Panc1 (cell line): ENCODE measurements at regions not wholly inside any gene's neighbourhood (a gene's known extent, or its start where the extent isn't known, plus 50 kb on each side); places are given as distances from the start of the nearest gene placed in this dataset.
"Not testable (repeated sequence)": the region's sequence is repeated elsewhere in the genome, so short reads cannot be mapped to it uniquely, and the experiment has no call there.

Source experiments
- ATAC-seq: fragments of 200-7000 bp; cut with Tn5 transposase; 2 replicates; pipeline ENCODE4 v1.9.1; 2020; ENCODE audit warnings: mild to moderate bottlenecking, moderate library complexity
- BruUV-seq: library from RNA; stranded (reverse); fragments of 400-500 nt; replicated peaks from 2 replicates; lab custom pipeline; 2021; lab: Mats Ljungman, UMichigan
- CTCF ChIA-PET: fragments of 300-600 bp; sonication (Branson Sonifier 250); formaldehyde crosslinking; loops from one replicate; lab custom pipeline; 2022; ENCODE audit warnings: antibody characterized with exemption; lab: Charles Lee
- POLR2A ChIA-PET: fragments of 300-600 bp; sonication (Branson Sonifier 250); formaldehyde crosslinking; loops from one replicate; lab custom pipeline; 2022; ENCODE audit warnings: antibody characterized with exemption; lab: Charles Lee
- DNase-seq: peaks from one replicate; pipeline ENCODE4 v3.0.0-alpha.2; 2010; ENCODE audit warnings: low read depth, low spot score
- H3K27ac ChIP-seq: 2 replicates; pipeline ENCODE4 v1.5.1; 2011; ENCODE audit warnings: mild to moderate bottlenecking, low read length, inconsistent platforms
- H3K27me3 ChIP-seq: fragments of 200-500 bp; sonication (Bioruptor generic); 2 replicates; pipeline ENCODE4 v1.6.0; 2014; ENCODE audit warnings: low read length, inconsistent platforms; ENCODE audit not compliant: control insufficient read depth, insufficient read depth
- H3K36me3 ChIP-seq: fragments of 200-500 bp; sonication (Bioruptor generic); 2 replicates; pipeline ENCODE4 v1.5.1; 2014; ENCODE audit warnings: inconsistent platforms, mild to moderate bottlenecking, low read length, moderate library complexity; ENCODE audit not compliant: control insufficient read depth, insufficient read depth
- H3K4me1 ChIP-seq: 2 replicates; pipeline ENCODE4 v1.5.1; 2011; ENCODE audit warnings: inconsistent platforms, mild to moderate bottlenecking, low read length, moderate library complexity; ENCODE audit not compliant: control insufficient read depth, insufficient read depth
- H3K4me3 ChIP-seq, 2 experiments: 2 replicates each; pipeline ENCODE4 v1.5.1; 2011 to 2012; ENCODE audit warnings: low read depth in 2 of 2, low read length in 2 of 2, mild to moderate bottlenecking in 2 of 2, inconsistent platforms in 1 of 2, moderate library complexity in 1 of 2
- H3K9me3 ChIP-seq: fragments of 200-500 bp; sonication (Bioruptor generic); 2 replicates; pipeline ENCODE4 v1.5.1; 2014; ENCODE audit warnings: low read depth, mild to moderate bottlenecking, inconsistent platforms, low read length, moderate library complexity; ENCODE audit not compliant: control insufficient read depth, insufficient read depth
- POLR2AphosphoS5 ChIP-seq: IDR thresholded peaks from 2 replicates; pipeline ENCODE4 v1.6.1; 2012; ENCODE audit warnings: mild to moderate bottlenecking, low read depth, low read length, moderate library complexity
- SIN3A ChIP-seq: IDR thresholded peaks from 2 replicates; pipeline ENCODE4 v1.6.1; 2012; ENCODE audit warnings: low read depth, mild to moderate bottlenecking, low read length, moderate library complexity, borderline replicate concordance; ENCODE audit not compliant: insufficient read depth
- TCF7L2 ChIP-seq: IDR thresholded peaks from 2 replicates; pipeline ENCODE4 v1.6.1; 2011; ENCODE audit warnings: mild to moderate bottlenecking, low read depth, low read length, inconsistent platforms
- in situ Hi-C: cut with HindIII; loops from 2 replicates; pipeline ENCODE4 v1.10.0; 2016; ENCODE audit warnings: low sequenced_read_pairs, low pct_unique_long_range_greater_than_20kb
- intact Hi-C: fragments of 100-400 bp; cut with micrococcal nuclease; formaldehyde crosslinking; loops from one replicate; pipeline ENCODE4 v1.10.0; 2022; ENCODE audit not compliant: unreplicated experiment
- TF ChIP-seq, protein P1 (sequence below), 2 experiments: IDR thresholded peaks; 2 replicates each; pipeline ENCODE4 v1.6.1; 2011 to 2012; ENCODE audit warnings: low read depth in 2 of 2, control low read depth in 1 of 2, low read length in 1 of 2, mild to moderate bottlenecking in 1 of 2, moderate library complexity in 1 of 2; ENCODE audit not compliant: insufficient read depth in 1 of 2
- TF ChIP-seq, protein P2 (sequence below): fragments of 450-650 bp; IDR thresholded peaks from 2 replicates; pipeline ENCODE4 v1.5.1; 2017; ENCODE audit warnings: mild to moderate bottlenecking

DNA sequence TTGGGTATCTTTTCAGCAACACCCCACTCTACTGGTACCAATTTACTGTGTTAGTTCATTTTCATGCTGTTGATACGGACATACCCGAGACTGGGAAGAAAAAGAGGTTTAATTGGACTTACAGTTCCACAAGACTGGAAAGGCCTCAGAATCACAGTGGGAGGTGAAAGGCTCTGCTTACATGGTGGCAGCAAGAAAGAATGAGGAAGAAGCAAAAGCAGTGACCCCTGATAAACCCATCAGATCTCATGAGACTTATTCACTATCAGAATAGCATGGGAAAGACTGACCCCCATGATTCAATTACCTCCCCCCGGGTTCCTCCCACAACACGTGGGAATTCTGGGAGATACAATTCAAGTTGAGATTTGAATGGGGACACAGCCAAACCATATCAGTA lies 473.1 kb downstream of the RNF144A start:
- POLR2A ChIA-PET, H3K4me3 ChIP-seq, in situ Hi-C loops, H3K27me3 ChIP-seq, H3K4me1 ChIP-seq, DNase-seq, BruUV-seq, intact Hi-C loops, ATAC-seq, H3K27ac ChIP-seq, H3K9me3 ChIP-seq, H3K36me3 ChIP-seq, CTCF ChIA-PET: not testable (repeated sequence)

DNA sequence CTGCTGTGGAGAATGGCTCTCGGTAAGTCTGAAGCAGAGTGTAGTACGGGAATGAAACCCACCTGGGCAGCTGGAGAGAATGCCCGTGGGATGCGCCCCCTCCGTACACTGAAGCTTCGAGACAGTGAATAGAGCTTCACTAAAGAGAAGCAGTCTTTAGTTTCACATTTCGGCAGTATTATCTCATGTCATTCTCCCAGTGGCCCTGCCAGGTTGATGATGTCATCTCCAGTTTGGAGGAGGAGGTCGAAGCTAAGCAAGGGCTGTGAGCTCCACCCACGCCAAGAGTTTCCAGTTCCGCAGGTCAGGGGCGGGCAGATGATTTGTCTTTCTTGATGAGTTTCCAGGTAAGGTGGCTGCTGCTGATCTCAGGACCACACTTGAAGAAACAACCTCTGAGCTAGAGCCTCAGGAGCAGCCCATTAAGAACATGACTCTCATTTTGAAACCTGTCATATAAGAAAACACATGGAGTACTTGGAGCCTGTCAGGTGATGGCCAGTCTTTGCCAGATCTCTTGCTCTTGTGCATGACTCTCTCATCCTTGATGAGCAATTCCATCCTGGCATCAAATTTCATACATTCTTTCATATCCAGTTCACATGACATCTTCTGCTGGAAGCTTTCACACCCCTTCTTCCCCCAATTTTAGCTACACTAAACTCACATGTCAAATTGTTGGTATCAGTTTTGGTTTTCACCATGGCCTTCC lies 475.0 kb downstream of the RNF144A start:
- DNase-seq (no peak), ATAC-seq (no peak)
- Histone ChIP-seq H3K4me1 (no peaks in the 10 kb centered on the region), H3K4me3 (no peak overlapping the region), H3K9me3 (no peaks in the 10 kb centered on the region), H3K36me3 (no peaks in the 10 kb centered on the region), H3K27ac (no peak overlapping the region), H3K27me3 (no peaks in the 10 kb centered on the region)
- ChIA-PET CTCF (no interaction called here), POLR2A (no interaction called here)
- in situ Hi-C loops (no loop called here), intact Hi-C loops (no loop called here)
- TF ChIP-seq, protein P1, sequence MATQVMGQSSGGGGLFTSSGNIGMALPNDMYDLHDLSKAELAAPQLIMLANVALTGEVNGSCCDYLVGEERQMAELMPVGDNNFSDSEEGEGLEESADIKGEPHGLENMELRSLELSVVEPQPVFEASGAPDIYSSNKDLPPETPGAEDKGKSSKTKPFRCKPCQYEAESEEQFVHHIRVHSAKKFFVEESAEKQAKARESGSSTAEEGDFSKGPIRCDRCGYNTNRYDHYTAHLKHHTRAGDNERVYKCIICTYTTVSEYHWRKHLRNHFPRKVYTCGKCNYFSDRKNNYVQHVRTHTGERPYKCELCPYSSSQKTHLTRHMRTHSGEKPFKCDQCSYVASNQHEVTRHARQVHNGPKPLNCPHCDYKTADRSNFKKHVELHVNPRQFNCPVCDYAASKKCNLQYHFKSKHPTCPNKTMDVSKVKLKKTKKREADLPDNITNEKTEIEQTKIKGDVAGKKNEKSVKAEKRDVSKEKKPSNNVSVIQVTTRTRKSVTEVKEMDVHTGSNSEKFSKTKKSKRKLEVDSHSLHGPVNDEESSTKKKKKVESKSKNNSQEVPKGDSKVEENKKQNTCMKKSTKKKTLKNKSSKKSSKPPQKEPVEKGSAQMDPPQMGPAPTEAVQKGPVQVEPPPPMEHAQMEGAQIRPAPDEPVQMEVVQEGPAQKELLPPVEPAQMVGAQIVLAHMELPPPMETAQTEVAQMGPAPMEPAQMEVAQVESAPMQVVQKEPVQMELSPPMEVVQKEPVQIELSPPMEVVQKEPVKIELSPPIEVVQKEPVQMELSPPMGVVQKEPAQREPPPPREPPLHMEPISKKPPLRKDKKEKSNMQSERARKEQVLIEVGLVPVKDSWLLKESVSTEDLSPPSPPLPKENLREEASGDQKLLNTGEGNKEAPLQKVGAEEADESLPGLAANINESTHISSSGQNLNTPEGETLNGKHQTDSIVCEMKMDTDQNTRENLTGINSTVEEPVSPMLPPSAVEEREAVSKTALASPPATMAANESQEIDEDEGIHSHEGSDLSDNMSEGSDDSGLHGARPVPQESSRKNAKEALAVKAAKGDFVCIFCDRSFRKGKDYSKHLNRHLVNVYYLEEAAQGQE (IDR thresholded peaks at IDR 0.05; ENCODE audit: insufficient read depth in 1 of 2, low read depth in 2 of 2, low read length in 1 of 2) = no peak
- no peak for TF ChIP-seq SIN3A
- TF ChIP-seq TCF7L2 = no peak
- TF ChIP-seq POLR2AphosphoS5 = no peak
- TF ChIP-seq, protein P2, sequence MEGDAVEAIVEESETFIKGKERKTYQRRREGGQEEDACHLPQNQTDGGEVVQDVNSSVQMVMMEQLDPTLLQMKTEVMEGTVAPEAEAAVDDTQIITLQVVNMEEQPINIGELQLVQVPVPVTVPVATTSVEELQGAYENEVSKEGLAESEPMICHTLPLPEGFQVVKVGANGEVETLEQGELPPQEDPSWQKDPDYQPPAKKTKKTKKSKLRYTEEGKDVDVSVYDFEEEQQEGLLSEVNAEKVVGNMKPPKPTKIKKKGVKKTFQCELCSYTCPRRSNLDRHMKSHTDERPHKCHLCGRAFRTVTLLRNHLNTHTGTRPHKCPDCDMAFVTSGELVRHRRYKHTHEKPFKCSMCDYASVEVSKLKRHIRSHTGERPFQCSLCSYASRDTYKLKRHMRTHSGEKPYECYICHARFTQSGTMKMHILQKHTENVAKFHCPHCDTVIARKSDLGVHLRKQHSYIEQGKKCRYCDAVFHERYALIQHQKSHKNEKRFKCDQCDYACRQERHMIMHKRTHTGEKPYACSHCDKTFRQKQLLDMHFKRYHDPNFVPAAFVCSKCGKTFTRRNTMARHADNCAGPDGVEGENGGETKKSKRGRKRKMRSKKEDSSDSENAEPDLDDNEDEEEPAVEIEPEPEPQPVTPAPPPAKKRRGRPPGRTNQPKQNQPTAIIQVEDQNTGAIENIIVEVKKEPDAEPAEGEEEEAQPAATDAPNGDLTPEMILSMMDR = no peak
- no TSS peak for BruUV-seq

DNA sequence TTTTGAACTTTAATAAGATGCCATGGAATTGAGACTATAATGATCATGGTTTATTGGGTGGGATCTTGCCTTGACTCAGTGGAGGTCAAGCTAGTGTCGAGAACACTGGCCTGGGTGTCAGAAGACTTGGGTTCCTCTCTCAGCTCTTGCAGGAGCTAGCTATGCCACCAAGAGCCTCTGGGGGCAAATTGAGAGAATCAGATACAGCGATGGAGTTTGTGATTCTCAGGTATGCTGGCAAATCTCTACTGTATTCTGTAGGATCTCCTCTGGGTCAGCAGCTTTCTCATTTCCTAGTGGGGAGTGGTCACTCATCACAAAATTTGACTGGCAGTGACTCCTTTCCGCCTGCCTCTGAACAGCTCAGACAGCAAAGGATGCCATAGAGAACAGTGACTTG lies 477.0 kb downstream of the RNF144A start:
- H3K4me3 ChIP-seq = no peak overlapping the region
- CTCF ChIA-PET = no interaction called here
- intact Hi-C loops (no loop called here), in situ Hi-C loops (no loop called here)
- H3K27ac ChIP-seq = no peak overlapping the region
- no peaks in the 10 kb centered on the region for H3K36me3 ChIP-seq
- POLR2A ChIA-PET = no interaction called here
- DNase-seq = no peak
- TF ChIP-seq TCF7L2 (no peak), POLR2AphosphoS5 (no peak), SIN3A (no peak)
- TF ChIP-seq, protein P2 = no peak
- TF ChIP-seq, protein P1 (IDR thresholded peaks at IDR 0.05; ENCODE audit: insufficient read depth in 1 of 2, low read depth in 2 of 2, low read length in 1 of 2) = no peak
- BruUV-seq = no TSS peak
- no peaks in the 10 kb centered on the region for H3K27me3 ChIP-seq
- no peak for ATAC-seq
- H3K4me1 ChIP-seq = no peaks in the 10 kb centered on the region
- H3K9me3 ChIP-seq = no peaks in the 10 kb centered on the region
